ENCODE measurements at regions not wholly inside any gene's neighbourhood (a gene's known extent, or its start where the extent isn't known, plus 50 kb on each side); places are given as distances from the start of the nearest gene placed in this dataset.

- TF ChIP-seq POLR2AphosphoS5 (IDR thresholded peaks at IDR 0.05; ENCODE audit: low read depth, low read length): no peak
- no peak for TF ChIP-seq TCF12 (IDR thresholded peaks at IDR 0.05)
- no peak for TF ChIP-seq FOXM1 (IDR thresholded peaks at IDR 0.05; ENCODE audit: low read depth)
- TF ChIP-seq CTCF (IDR thresholded peaks at IDR 0.05): no peak
- no peak for TF ChIP-seq RAD21 (IDR thresholded peaks at IDR 0.05; ENCODE audit: low read length)
These were observed 810.2 kb downstream of the EFNA5 start for GRCh38 chr5:106860398-106861044.
